Endothelial cell of umbilical vein (primary cell): ENCODE measurements at regions not wholly inside any gene's neighbourhood (a gene's known extent, or its start where the extent isn't known, plus 50 kb on each side); places are given as distances from the start of the nearest gene placed in this dataset.

ENCODE experiments used
- BruUV-seq: library from RNA; stranded (reverse); fragments of 400-500 nt; replicated peaks from 2 replicates; lab custom pipeline; 2021; lab: Mats Ljungman, UMichigan
- CTCF ChIA-PET: fragments of 300-600, 350-600 bp; sonication (Branson Sonifier 250); formaldehyde crosslinking; loops from one replicate; lab custom pipeline; 2021; ENCODE audit warnings: antibody characterized with exemption, inconsistent platforms; lab: Charles Lee
- POLR2A ChIA-PET: fragments of 300-600, 350-600 bp; sonication (Branson Sonifier 250); formaldehyde crosslinking; loops from one replicate; lab custom pipeline; 2021; ENCODE audit warnings: antibody characterized with exemption, inconsistent platforms; lab: Charles Lee
- DNase-seq: peaks from one replicate; pipeline ENCODE4 v3.0.0-alpha.2; 2011; ENCODE audit warnings: low read depth, low spot score
- FAIRE-seq: peaks from 2 replicates; lab custom pipeline; 2011; peaks lifted over from hg19 to GRCh38; lab: Jason Lieb, UNC
- H2AFZ ChIP-seq: 2 replicates; pipeline ENCODE4 v1.6.0; 2012; ENCODE audit warnings: low read depth, low read length, control low read depth, inconsistent platforms
- H3K27ac ChIP-seq: 2 replicates; pipeline ENCODE4 v1.5.1; 2011; ENCODE audit warnings: low read depth, mild to moderate bottlenecking, control low read depth, low read length, moderate library complexity; ENCODE audit not compliant: insufficient read depth
- H3K27me3 ChIP-seq, 2 experiments: 2 replicates each; pipeline versions ENCODE4 v1.6.0 to v1.6.1; 2011; ENCODE audit warnings: low read length in 2 of 2, mixed read lengths in 1 of 2; ENCODE audit not compliant: control insufficient read depth in 2 of 2, insufficient read depth in 2 of 2
- H3K36me3 ChIP-seq, 2 experiments: 2 replicates in 1 of 2; 3 replicates in 1 of 2; pipeline ENCODE4 v1.5.1; 2011; ENCODE audit warnings: low read length in 2 of 2, mild to moderate bottlenecking in 1 of 2, moderate library complexity in 1 of 2; ENCODE audit not compliant: control insufficient read depth in 2 of 2, insufficient read depth in 2 of 2; ENCODE audit errors: extremely low read depth in 1 of 2
- H3K4me1 ChIP-seq: 3 replicates; pipeline ENCODE4 v1.5.1; 2011; ENCODE audit warnings: mild to moderate bottlenecking, low read length; ENCODE audit not compliant: control insufficient read depth, insufficient read depth; ENCODE audit errors: extremely low read depth
- H3K4me2 ChIP-seq: 2 replicates; pipeline ENCODE4 v1.6.1; 2011; ENCODE audit warnings: low read length, control low read depth, mixed read lengths; ENCODE audit not compliant: insufficient read depth
- H3K4me3 ChIP-seq, 3 experiments: fragments of 200-600 bp in 1 of 3; sonication (generic), shearing (Covaris generic) in 1 of 3; replicated peaks in 1 of 3; 2 replicates each; pipeline ENCODE4 v1.5.1; 2011 to 2016; ENCODE audit warnings: control low read depth in 3 of 3, low read length in 3 of 3, mild to moderate bottlenecking in 2 of 3, inconsistent platforms in 1 of 3, low read depth in 1 of 3, moderate library complexity in 1 of 3; ENCODE audit not compliant: insufficient read depth in 1 of 3
- H3K79me2 ChIP-seq: 2 replicates; pipeline ENCODE4 v1.6.0; 2012; ENCODE audit warnings: low read length, inconsistent platforms; ENCODE audit not compliant: control insufficient read depth, insufficient read depth
- H3K9ac ChIP-seq: replicated peaks from 2 replicates; pipeline ENCODE3; 2011; ENCODE audit warnings: low read length, control low read depth; ENCODE audit not compliant: insufficient read depth; ENCODE audit errors: extremely low read depth
- H3K9me1 ChIP-seq: replicated peaks from 3 replicates; pipeline ENCODE4 v1.6.0; 2011; ENCODE audit warnings: mild to moderate bottlenecking, low read length; ENCODE audit not compliant: control insufficient read depth, insufficient read depth; ENCODE audit errors: extremely low read depth
- H3K9me3 ChIP-seq: replicated peaks from 2 replicates; pipeline ENCODE4 v1.5.1; 2012; ENCODE audit warnings: low read length, inconsistent platforms; ENCODE audit not compliant: control insufficient read depth, insufficient read depth
- H4K20me1 ChIP-seq: replicated peaks from 2 replicates; pipeline ENCODE3; 2011; ENCODE audit warnings: mild to moderate bottlenecking, low read length; ENCODE audit not compliant: control insufficient read depth, insufficient read depth; ENCODE audit errors: extremely low read depth
- CTCF ChIP-seq, 2 donors: IDR thresholded peaks; 1 replicate in 1 of 2; 2 replicates in 1 of 2; pipeline ENCODE4 v1.5.1; 2011; ENCODE audit warnings: low read length in 2 of 2, mild to moderate bottlenecking in 2 of 2, moderate library complexity in 2 of 2, control low read depth in 1 of 2, inconsistent platforms in 1 of 2, low read depth in 1 of 2; ENCODE audit not compliant: insufficient read depth in 1 of 2; ENCODE audit errors: extremely low read depth in 1 of 2
- EZH2 ChIP-seq: IDR thresholded peaks from 2 replicates; pipeline ENCODE4 v1.6.1; 2012; ENCODE audit warnings: borderline replicate concordance, low read depth, mild to moderate bottlenecking, moderate library complexity, low read length, inconsistent platforms; ENCODE audit not compliant: severe bottlenecking
- FOS ChIP-seq: IDR thresholded peaks from 2 replicates; pipeline ENCODE4 v1.6.1; 2011; ENCODE audit warnings: mild to moderate bottlenecking, low read length, moderate library complexity, borderline replicate concordance; ENCODE audit not compliant: insufficient read depth
- GATA2 ChIP-seq: IDR thresholded peaks from 2 replicates; pipeline ENCODE4 v1.7.0; 2011; ENCODE audit warnings: low read depth, mild to moderate bottlenecking, moderate library complexity, mixed read lengths, low read length; ENCODE audit not compliant: insufficient read length, insufficient read depth
- JUN ChIP-seq: IDR thresholded peaks from 2 replicates; pipeline ENCODE4 v1.6.1; 2011; ENCODE audit warnings: borderline replicate concordance, low read depth; ENCODE audit not compliant: insufficient read length, insufficient read depth
- MAX ChIP-seq: IDR thresholded peaks from 2 replicates; pipeline ENCODE4 v1.6.1; 2011; ENCODE audit not compliant: insufficient read depth, insufficient read length
- MYC ChIP-seq: IDR thresholded peaks from one replicate; pipeline ENCODE4 v1.6.1; 2011; ENCODE audit warnings: mild to moderate bottlenecking, low read depth, low read length
- POLR2A ChIP-seq: IDR thresholded peaks from 2 replicates; pipeline ENCODE4 v1.6.1; 2012; ENCODE audit warnings: low read depth, mild to moderate bottlenecking, control low read depth, low read length
- POLR2AphosphoS5 ChIP-seq: IDR thresholded peaks from 2 replicates; pipeline ENCODE4 v1.6.1; 2012; ENCODE audit warnings: low read depth, mild to moderate bottlenecking, control low read depth, low read length, moderate library complexity; ENCODE audit not compliant: insufficient read depth
- dilution Hi-C: fragments of 300-500 bp; cut with MboI; formaldehyde crosslinking; loops from one replicate; pipeline ENCODE4 v1.15.0; 2019; ENCODE audit warnings: low sequenced_read_pairs; ENCODE audit not compliant: extremely low pct_ligation_motif_present
- intact Hi-C: fragments of 100-400 bp; cut with micrococcal nuclease; formaldehyde crosslinking; loops from one replicate; pipeline ENCODE4 v1.10.0; 2022

- Histone ChIP-seq H3K27ac (no peak overlapping the region), H3K4me2 (no peak overlapping the region), H3K9me3 (no peaks in the 10 kb centered on the region), H3K9me1 (no peaks in the 10 kb centered on the region), H3K9ac (no peak overlapping the region), H3K4me3 (no peak overlapping the region), H3K4me1 (no peaks in the 10 kb centered on the region), H3K79me2 (no peaks in the 10 kb centered on the region), H3K27me3 (no peaks in the 10 kb centered on the region), H3K36me3 (no peaks in the 10 kb centered on the region), H4K20me1 (no peaks in the 10 kb centered on the region), H2AFZ (no peak overlapping the region)
- TF ChIP-seq POLR2AphosphoS5 (no peak), FOS (no peak), JUN (no peak), MYC (no peak), EZH2 (no peak), POLR2A (no peak), GATA2 (no peak), MAX (no peak), CTCF (IDR thresholded peaks at IDR 0.05; ENCODE audit: extremely low read depth in 1 of 2, insufficient read depth in 1 of 2, low read depth in 1 of 2, low read length in 2 of 2) (no peak)
- intact Hi-C loops (no loop called here), dilution Hi-C loops (no loop called here)
- CTCF ChIA-PET, result no interaction called here
- FAIRE-seq, result no peak
- no TSS peak for BruUV-seq
- POLR2A ChIA-PET, result no interaction called here
- DNase-seq, result no peak
Measured at GRCh38 chr4:132276989-132277388, 872.1 kb upstream of the PCDH10 start.
